WTC11 (cell line): ENCODE measurements at regions not wholly inside any gene's neighbourhood (a gene's known extent, or its start where the extent isn't known, plus 50 kb on each side); places are given as distances from the start of the nearest gene placed in this dataset.

Experiments
- ATAC-seq: fragments of 200-7000 bp; cut with Tn5 transposase; 2 replicates; pipeline ENCODE4 v1.10.0; 2021; ENCODE audit warnings: mild to moderate bottlenecking, moderate library complexity
- CTCF ChIA-PET: fragments of 300-600 bp; sonication (Branson Sonifier 250); formaldehyde crosslinking; loops from one replicate; lab custom pipeline; 2021; ENCODE audit warnings: antibody characterized with exemption; lab: Charles Lee
- POLR2A ChIA-PET: fragments of 350-600 bp; sonication (Branson Sonifier 250); formaldehyde crosslinking; loops from one replicate; lab custom pipeline; 2021; ENCODE audit warnings: antibody characterized with exemption; lab: Charles Lee
- DNase-seq: peaks from one replicate; pipeline ENCODE4 v3.0.0; 2021; ENCODE audit warnings: low spot score
- H3K27ac Mint-ChIP-seq: 2 replicates; pipeline ENCODE4 v1.8.0; 2021; ENCODE audit warnings: mixed read lengths
- H3K27me3 Mint-ChIP-seq: 2 replicates; pipeline ENCODE4 v1.8.0; 2021; ENCODE audit warnings: low read depth, mild to moderate bottlenecking, moderate library complexity, mixed read lengths
- H3K36me3 Mint-ChIP-seq: 2 replicates; pipeline ENCODE4 v1.8.0; 2021; ENCODE audit warnings: mixed read lengths
- H3K4me1 Mint-ChIP-seq: 2 replicates; pipeline ENCODE4 v1.8.0; 2022; ENCODE audit warnings: mixed read lengths
- H3K4me3 Mint-ChIP-seq: 2 replicates; pipeline ENCODE4 v1.8.0; 2021; ENCODE audit warnings: mild to moderate bottlenecking, moderate library complexity, mixed read lengths
- H3K9me3 Mint-ChIP-seq: 2 replicates; pipeline ENCODE4 v1.8.0; 2021; ENCODE audit warnings: mixed read lengths
- CREB1 ChIP-seq: sonication (generic); formaldehyde crosslinking; IDR thresholded peaks from 2 replicates; pipeline ENCODE4 v1.8.0; 2023; ENCODE audit warnings: mild to moderate bottlenecking, missing genetic modification reagents
- ESRRA ChIP-seq: sonication (generic); formaldehyde crosslinking; IDR thresholded peaks from 2 replicates; pipeline ENCODE4 v1.8.1; 2022; ENCODE audit warnings: mild to moderate bottlenecking, missing genetic modification reagents, borderline replicate concordance
- GRHL2 ChIP-seq: fragments of 250-450 bp; sonication (Bioruptor Pico); IDR thresholded peaks from 2 replicates; pipeline ENCODE4 v1.8.0; 2022; ENCODE audit warnings: mild to moderate bottlenecking, moderate library complexity; ENCODE audit not compliant: insufficient replicate concordance, severe bottlenecking
- GTF2I ChIP-seq: fragments of 250-450 bp; sonication (Bioruptor Pico); conservative IDR thresholded peaks from 2 replicates; pipeline ENCODE4 v1.4.0; 2021; ENCODE audit warnings: mild to moderate bottlenecking
- HMGA2 ChIP-seq: fragments of 250-450 bp; sonication (Bioruptor Pico); IDR thresholded peaks from 2 replicates; pipeline ENCODE4 v1.4.0; 2021; ENCODE audit warnings: mild to moderate bottlenecking, moderate library complexity
- IRF2 ChIP-seq: sonication (generic); formaldehyde crosslinking; IDR thresholded peaks from 2 replicates; pipeline ENCODE4 v1.8.0; 2022; ENCODE audit warnings: low read depth, missing genetic modification reagents, borderline replicate concordance
- NR3C1 ChIP-seq: sonication (generic); formaldehyde crosslinking; conservative IDR thresholded peaks from 2 replicates; pipeline ENCODE4 v1.8.1; 2023; ENCODE audit warnings: low read depth, mild to moderate bottlenecking, missing genetic modification reagents
- OVOL2 ChIP-seq: fragments of 250-450 bp; sonication (Bioruptor Pico); IDR thresholded peaks from 2 replicates; pipeline ENCODE4 v1.9.0; 2021; ENCODE audit warnings: mild to moderate bottlenecking, borderline replicate concordance
- RORB ChIP-seq: fragments of 250-450 bp; sonication (Bioruptor Pico); IDR thresholded peaks from 2 replicates; pipeline ENCODE4 v1.9.0; 2021; ENCODE audit warnings: mild to moderate bottlenecking
- SMAD3 ChIP-seq: sonication (generic); formaldehyde crosslinking; IDR thresholded peaks from 2 replicates; pipeline ENCODE4 v1.8.0; 2022; ENCODE audit warnings: missing genetic modification reagents, mild to moderate bottlenecking, borderline replicate concordance
- SOX15 ChIP-seq: fragments of 250-450 bp; sonication (Bioruptor Pico); IDR thresholded peaks from 2 replicates; pipeline ENCODE4 v1.9.0; 2021; ENCODE audit warnings: mild to moderate bottlenecking
- STAT6 ChIP-seq: sonication (generic); formaldehyde crosslinking; conservative IDR thresholded peaks from 2 replicates; pipeline ENCODE4 v1.8.1; 2023; ENCODE audit warnings: mild to moderate bottlenecking, low read depth, missing genetic modification reagents, moderate library complexity
- TP53 ChIP-seq: sonication (generic); formaldehyde crosslinking; IDR thresholded peaks from 2 replicates; pipeline ENCODE4 v1.8.1; 2023; ENCODE audit warnings: mild to moderate bottlenecking, missing genetic modification reagents
- ZNF138 ChIP-seq: sonication (generic); formaldehyde crosslinking; conservative IDR thresholded peaks from 2 replicates; pipeline ENCODE4 v1.8.1; 2022; ENCODE audit warnings: mild to moderate bottlenecking, moderate library complexity, missing genetic modification reagents
- ZNF396 ChIP-seq: fragments of 250-450 bp; sonication (Bioruptor Pico); IDR thresholded peaks from 2 replicates; pipeline ENCODE4 v1.8.0; 2021; ENCODE audit warnings: mild to moderate bottlenecking, moderate library complexity, borderline replicate concordance
- ZNF671 ChIP-seq: fragments of 250-450 bp; sonication (Bioruptor Pico); IDR thresholded peaks from 2 replicates; pipeline ENCODE4 v1.8.0; 2021; ENCODE audit warnings: mild to moderate bottlenecking
- TF ChIP-seq, protein P1 (sequence below): fragments of 250-450 bp; sonication (Bioruptor Pico); IDR thresholded peaks from 2 replicates; pipeline ENCODE4 v1.9.0; 2021; ENCODE audit warnings: mild to moderate bottlenecking
- TF ChIP-seq, protein P2 (sequence below): fragments of 250-450 bp; sonication (Bioruptor Pico); IDR thresholded peaks from 2 replicates; pipeline ENCODE4 v1.9.0; 2021; ENCODE audit warnings: mild to moderate bottlenecking, borderline replicate concordance
- TF ChIP-seq, protein P3 (sequence below): sonication (generic); formaldehyde crosslinking; IDR thresholded peaks from 2 replicates; pipeline ENCODE4 v1.8.0; 2022; ENCODE audit warnings: mild to moderate bottlenecking, missing genetic modification reagents
- TF ChIP-seq, protein P4 (sequence below): sonication (generic); formaldehyde crosslinking; IDR thresholded peaks from 2 replicates; pipeline ENCODE4 v1.8.1; 2023; ENCODE audit warnings: mild to moderate bottlenecking, missing genetic modification reagents, borderline replicate concordance
- TF ChIP-seq, protein P5 (sequence below): fragments of 250-450 bp; sonication (Bioruptor Pico); IDR thresholded peaks from 2 replicates; pipeline ENCODE4 v2.1.2; 2022; ENCODE audit warnings: mild to moderate bottlenecking, moderate library complexity

DNA sequence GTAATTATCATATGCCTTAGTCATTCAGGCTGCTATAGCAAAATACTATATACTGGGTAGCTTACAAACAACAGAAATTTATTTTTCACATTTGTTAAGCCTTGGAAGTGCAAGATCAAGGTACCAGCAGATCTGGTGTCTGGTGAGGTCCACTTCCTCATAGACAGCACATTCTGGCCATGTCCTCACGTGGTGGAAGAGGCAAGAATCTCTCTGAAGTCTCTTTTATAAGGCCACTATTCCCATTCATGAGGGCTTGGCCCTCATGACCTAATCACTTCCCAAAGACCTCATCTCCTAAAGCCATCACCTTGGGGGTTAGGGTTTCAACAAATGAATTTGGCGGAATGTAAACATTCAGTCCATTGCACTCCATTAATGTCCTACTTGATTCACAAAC is 137.5 kb upstream of the C1GALT1 start:
- TF ChIP-seq, protein P1, sequence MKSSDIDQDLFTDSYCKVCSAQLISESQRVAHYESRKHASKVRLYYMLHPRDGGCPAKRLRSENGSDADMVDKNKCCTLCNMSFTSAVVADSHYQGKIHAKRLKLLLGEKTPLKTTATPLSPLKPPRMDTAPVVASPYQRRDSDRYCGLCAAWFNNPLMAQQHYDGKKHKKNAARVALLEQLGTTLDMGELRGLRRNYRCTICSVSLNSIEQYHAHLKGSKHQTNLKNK (CRISPR knock-in tag): no peak
- TF ChIP-seq TP53 (CRISPR knock-in tag): no peak
- TF ChIP-seq ZNF396 (CRISPR knock-in tag): no peak
- TF ChIP-seq CREB1 (CRISPR knock-in tag): no peak
- TF ChIP-seq, protein P2, sequence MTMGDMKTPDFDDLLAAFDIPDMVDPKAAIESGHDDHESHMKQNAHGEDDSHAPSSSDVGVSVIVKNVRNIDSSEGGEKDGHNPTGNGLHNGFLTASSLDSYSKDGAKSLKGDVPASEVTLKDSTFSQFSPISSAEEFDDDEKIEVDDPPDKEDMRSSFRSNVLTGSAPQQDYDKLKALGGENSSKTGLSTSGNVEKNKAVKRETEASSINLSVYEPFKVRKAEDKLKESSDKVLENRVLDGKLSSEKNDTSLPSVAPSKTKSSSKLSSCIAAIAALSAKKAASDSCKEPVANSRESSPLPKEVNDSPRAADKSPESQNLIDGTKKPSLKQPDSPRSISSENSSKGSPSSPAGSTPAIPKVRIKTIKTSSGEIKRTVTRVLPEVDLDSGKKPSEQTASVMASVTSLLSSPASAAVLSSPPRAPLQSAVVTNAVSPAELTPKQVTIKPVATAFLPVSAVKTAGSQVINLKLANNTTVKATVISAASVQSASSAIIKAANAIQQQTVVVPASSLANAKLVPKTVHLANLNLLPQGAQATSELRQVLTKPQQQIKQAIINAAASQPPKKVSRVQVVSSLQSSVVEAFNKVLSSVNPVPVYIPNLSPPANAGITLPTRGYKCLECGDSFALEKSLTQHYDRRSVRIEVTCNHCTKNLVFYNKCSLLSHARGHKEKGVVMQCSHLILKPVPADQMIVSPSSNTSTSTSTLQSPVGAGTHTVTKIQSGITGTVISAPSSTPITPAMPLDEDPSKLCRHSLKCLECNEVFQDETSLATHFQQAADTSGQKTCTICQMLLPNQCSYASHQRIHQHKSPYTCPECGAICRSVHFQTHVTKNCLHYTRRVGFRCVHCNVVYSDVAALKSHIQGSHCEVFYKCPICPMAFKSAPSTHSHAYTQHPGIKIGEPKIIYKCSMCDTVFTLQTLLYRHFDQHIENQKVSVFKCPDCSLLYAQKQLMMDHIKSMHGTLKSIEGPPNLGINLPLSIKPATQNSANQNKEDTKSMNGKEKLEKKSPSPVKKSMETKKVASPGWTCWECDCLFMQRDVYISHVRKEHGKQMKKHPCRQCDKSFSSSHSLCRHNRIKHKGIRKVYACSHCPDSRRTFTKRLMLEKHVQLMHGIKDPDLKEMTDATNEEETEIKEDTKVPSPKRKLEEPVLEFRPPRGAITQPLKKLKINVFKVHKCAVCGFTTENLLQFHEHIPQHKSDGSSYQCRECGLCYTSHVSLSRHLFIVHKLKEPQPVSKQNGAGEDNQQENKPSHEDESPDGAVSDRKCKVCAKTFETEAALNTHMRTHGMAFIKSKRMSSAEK: no peak
- no peak for TF ChIP-seq IRF2 (CRISPR knock-in tag)
- TF ChIP-seq, protein P3, sequence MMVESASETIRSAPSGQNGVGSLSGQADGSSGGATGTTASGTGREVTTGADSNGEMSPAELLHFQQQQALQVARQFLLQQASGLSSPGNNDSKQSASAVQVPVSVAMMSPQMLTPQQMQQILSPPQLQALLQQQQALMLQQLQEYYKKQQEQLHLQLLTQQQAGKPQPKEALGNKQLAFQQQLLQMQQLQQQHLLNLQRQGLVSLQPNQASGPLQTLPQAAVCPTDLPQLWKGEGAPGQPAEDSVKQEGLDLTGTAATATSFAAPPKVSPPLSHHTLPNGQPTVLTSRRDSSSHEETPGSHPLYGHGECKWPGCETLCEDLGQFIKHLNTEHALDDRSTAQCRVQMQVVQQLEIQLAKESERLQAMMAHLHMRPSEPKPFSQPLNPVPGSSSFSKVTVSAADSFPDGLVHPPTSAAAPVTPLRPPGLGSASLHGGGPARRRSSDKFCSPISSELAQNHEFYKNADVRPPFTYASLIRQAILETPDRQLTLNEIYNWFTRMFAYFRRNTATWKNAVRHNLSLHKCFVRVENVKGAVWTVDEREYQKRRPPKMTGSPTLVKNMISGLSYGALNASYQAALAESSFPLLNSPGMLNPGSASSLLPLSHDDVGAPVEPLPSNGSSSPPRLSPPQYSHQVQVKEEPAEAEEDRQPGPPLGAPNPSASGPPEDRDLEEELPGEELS (CRISPR knock-in tag): no peak
- TF ChIP-seq RORB: no peak
- no peak for TF ChIP-seq GRHL2 (CRISPR knock-in tag)
- TF ChIP-seq SMAD3 (CRISPR knock-in tag): no peak
- no peak for TF ChIP-seq SOX15 (CRISPR knock-in tag)
- no peak for TF ChIP-seq OVOL2
- no peak for TF ChIP-seq ESRRA (CRISPR knock-in tag)
- TF ChIP-seq, protein P4, sequence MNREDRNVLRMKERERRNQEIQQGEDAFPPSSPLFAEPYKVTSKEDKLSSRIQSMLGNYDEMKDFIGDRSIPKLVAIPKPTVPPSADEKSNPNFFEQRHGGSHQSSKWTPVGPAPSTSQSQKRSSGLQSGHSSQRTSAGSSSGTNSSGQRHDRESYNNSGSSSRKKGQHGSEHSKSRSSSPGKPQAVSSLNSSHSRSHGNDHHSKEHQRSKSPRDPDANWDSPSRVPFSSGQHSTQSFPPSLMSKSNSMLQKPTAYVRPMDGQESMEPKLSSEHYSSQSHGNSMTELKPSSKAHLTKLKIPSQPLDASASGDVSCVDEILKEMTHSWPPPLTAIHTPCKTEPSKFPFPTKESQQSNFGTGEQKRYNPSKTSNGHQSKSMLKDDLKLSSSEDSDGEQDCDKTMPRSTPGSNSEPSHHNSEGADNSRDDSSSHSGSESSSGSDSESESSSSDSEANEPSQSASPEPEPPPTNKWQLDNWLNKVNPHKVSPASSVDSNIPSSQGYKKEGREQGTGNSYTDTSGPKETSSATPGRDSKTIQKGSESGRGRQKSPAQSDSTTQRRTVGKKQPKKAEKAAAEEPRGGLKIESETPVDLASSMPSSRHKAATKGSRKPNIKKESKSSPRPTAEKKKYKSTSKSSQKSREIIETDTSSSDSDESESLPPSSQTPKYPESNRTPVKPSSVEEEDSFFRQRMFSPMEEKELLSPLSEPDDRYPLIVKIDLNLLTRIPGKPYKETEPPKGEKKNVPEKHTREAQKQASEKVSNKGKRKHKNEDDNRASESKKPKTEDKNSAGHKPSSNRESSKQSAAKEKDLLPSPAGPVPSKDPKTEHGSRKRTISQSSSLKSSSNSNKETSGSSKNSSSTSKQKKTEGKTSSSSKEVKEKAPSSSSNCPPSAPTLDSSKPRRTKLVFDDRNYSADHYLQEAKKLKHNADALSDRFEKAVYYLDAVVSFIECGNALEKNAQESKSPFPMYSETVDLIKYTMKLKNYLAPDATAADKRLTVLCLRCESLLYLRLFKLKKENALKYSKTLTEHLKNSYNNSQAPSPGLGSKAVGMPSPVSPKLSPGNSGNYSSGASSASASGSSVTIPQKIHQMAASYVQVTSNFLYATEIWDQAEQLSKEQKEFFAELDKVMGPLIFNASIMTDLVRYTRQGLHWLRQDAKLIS (CRISPR knock-in tag): no peak
- no peak for TF ChIP-seq ZNF671 (CRISPR knock-in tag)
- TF ChIP-seq NR3C1 (CRISPR knock-in tag): no peak
- Mint-ChIP-seq H3K4me1 (no peaks in the 10 kb centered on the region), H3K36me3 (peaks cover 7% of the 10 kb centered on the region), H3K4me3 (no peak overlapping the region), H3K27ac (no peak overlapping the region), H3K27me3 (peaks cover 2% of the 10 kb centered on the region; the same call in 1 of the 2 replicates), H3K9me3 (peaks cover 24% of the 10 kb centered on the region)
- DNase-seq: no peak
- POLR2A ChIA-PET: no interaction called here
- ATAC-seq: no peak
- CTCF ChIA-PET: no interaction called here

- DNase-seq (no peak), ATAC-seq (no peak)
- H3K4me3 Mint-ChIP-seq: no peak overlapping the region
- no peaks in the 10 kb centered on the region for H3K36me3 Mint-ChIP-seq
- no peaks in the 10 kb centered on the region; the same call in 1 of the 2 replicates for H3K4me1 Mint-ChIP-seq
- ChIA-PET POLR2A (no interaction called here), CTCF (no interaction called here)
- no peaks in the 10 kb centered on the region for H3K27me3 Mint-ChIP-seq
- H3K27ac Mint-ChIP-seq: no peak overlapping the region
- H3K9me3 Mint-ChIP-seq: peaks cover 4% of the 10 kb centered on the region; the same call in 1 of the 2 replicates
- TF ChIP-seq, protein P5, sequence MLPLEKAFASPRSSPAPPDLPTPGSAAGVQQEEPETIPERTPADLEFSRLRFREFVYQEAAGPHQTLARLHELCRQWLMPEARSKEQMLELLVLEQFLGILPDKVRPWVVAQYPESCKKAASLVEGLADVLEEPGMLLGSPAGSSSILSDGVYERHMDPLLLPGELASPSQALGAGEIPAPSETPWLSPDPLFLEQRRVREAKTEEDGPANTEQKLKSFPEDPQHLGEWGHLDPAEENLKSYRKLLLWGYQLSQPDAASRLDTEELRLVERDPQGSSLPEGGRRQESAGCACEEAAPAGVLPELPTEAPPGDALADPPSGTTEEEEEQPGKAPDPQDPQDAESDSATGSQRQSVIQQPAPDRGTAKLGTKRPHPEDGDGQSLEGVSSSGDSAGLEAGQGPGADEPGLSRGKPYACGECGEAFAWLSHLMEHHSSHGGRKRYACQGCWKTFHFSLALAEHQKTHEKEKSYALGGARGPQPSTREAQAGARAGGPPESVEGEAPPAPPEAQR (CRISPR knock-in tag): no peak
- TF ChIP-seq ZNF138 (CRISPR knock-in tag) (no peak), GTF2I (CRISPR knock-in tag) (no peak), STAT6 (no peak), ESRRA (CRISPR knock-in tag) (no peak), HMGA2 (CRISPR knock-in tag) (no peak), RORB (no peak)
These were observed 134.1 kb upstream of the C1GALT1 start for GRCh38 chr7:7048213-7048612.
